PFSK-1 (cell line): ENCODE measurements at regions not wholly inside any gene's neighbourhood (a gene's known extent, or its start where the extent isn't known, plus 50 kb on each side); places are given as distances from the start of the nearest gene placed in this dataset.
A peak's percentile ranks its signal among the peaks of the same experiment; 100 is the strongest.

Source experiments
- FOXP2 ChIP-seq: optimal IDR thresholded peaks from 2 replicates; pipeline ENCODE3; 2011; ENCODE audit warnings: borderline replicate concordance, control low read depth, inconsistent platforms; ENCODE audit not compliant: insufficient read depth; ENCODE audit errors: extremely low read length, extremely low read depth
- POLR2AphosphoS5 ChIP-seq: IDR thresholded peaks from 2 replicates; pipeline ENCODE4 v1.6.1; 2012; ENCODE audit warnings: low read depth, mild to moderate bottlenecking, control low read depth, low read length, moderate library complexity
- SIN3A ChIP-seq: IDR thresholded peaks from 2 replicates; pipeline ENCODE4 v1.6.1; 2012; ENCODE audit warnings: mild to moderate bottlenecking, low read length, moderate library complexity, borderline replicate concordance; ENCODE audit not compliant: insufficient read depth
- TAF1 ChIP-seq: IDR thresholded peaks from 2 replicates; pipeline ENCODE4 v1.6.1; 2012; ENCODE audit warnings: low read length, control low read depth, borderline replicate concordance; ENCODE audit not compliant: insufficient read depth
- TF ChIP-seq, protein P1 (sequence below), 2 experiments: IDR thresholded peaks; 2 replicates each; pipeline versions ENCODE4 v1.6.1 to v1.8.0; 2011 to 2012; ENCODE audit warnings: low read depth in 2 of 2, low read length in 2 of 2, control low read depth in 1 of 2, inconsistent platforms in 1 of 2, mild to moderate bottlenecking in 1 of 2, moderate library complexity in 1 of 2; ENCODE audit not compliant: insufficient read depth in 1 of 2

DNA sequence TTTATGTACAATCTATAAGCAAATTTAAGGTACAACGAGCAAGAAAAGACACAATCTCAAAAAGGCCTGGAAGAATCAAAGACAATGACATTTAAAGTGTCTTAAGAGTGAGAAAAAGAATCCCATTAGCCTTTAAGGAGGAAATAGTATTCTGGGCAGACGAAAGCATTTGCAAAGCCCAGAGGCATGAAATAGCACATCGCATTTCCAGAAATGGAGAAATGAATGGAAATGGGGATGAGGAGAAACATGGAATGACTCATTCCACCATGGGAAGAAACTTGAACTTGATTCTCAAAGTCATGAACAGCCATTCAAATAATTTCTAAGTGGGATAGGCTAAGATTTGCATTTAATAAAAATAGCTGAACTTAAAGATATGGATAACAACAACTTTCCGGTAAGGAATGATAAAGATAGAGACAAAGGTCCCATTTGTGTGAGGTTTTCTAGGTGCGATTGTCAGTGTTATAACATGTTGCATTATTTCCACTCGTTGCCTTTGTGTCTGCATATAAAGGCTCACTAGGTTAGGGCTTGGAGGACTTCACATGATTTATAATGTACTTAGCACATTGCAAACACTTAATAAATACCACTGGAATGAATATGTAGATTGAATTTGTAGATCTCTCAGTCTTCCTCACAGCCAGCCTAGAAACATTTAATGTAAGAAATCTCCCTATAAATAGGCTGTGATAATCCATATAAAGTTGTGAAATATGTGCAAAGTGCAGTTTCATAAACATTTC, 310.3 kb upstream of the KLF6 start:
- TF ChIP-seq SIN3A (no peak), FOXP2 (no peak), POLR2AphosphoS5 (no peak), TAF1 (no peak)
- TF ChIP-seq, protein P1, sequence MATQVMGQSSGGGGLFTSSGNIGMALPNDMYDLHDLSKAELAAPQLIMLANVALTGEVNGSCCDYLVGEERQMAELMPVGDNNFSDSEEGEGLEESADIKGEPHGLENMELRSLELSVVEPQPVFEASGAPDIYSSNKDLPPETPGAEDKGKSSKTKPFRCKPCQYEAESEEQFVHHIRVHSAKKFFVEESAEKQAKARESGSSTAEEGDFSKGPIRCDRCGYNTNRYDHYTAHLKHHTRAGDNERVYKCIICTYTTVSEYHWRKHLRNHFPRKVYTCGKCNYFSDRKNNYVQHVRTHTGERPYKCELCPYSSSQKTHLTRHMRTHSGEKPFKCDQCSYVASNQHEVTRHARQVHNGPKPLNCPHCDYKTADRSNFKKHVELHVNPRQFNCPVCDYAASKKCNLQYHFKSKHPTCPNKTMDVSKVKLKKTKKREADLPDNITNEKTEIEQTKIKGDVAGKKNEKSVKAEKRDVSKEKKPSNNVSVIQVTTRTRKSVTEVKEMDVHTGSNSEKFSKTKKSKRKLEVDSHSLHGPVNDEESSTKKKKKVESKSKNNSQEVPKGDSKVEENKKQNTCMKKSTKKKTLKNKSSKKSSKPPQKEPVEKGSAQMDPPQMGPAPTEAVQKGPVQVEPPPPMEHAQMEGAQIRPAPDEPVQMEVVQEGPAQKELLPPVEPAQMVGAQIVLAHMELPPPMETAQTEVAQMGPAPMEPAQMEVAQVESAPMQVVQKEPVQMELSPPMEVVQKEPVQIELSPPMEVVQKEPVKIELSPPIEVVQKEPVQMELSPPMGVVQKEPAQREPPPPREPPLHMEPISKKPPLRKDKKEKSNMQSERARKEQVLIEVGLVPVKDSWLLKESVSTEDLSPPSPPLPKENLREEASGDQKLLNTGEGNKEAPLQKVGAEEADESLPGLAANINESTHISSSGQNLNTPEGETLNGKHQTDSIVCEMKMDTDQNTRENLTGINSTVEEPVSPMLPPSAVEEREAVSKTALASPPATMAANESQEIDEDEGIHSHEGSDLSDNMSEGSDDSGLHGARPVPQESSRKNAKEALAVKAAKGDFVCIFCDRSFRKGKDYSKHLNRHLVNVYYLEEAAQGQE (IDR thresholded peaks at IDR 0.05; ENCODE audit: insufficient read depth in 1 of 2, low read depth in 2 of 2, low read length in 2 of 2) = no peak

GRCh38 chr10:4094751-4095150, 309.7 kb upstream of the KLF6 start:
- no peak for TF ChIP-seq SIN3A
- no peak for TF ChIP-seq TAF1

DNA sequence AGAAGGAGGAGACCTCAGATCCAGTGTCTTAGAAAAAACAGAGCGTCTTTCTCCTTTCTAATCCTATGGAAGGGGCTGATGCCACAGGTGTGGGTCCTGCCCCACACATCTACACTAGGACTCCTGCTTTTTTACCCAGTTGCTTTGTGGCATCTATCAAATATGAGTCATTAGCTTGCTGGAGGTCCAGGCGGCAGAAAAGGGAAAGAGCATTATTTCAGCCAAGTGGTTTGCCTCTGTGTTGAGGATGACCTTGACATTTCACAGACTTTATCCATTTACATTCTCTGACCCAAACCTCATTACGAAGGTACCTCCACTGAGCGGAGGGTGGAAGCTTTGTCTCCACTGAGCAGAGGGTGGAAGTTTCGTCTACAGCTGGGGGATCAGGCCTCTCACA, 308.4 kb upstream of the KLF6 start:
- no peak for TF ChIP-seq TAF1
- no peak for TF ChIP-seq FOXP2
- TF ChIP-seq POLR2AphosphoS5 = no peak
- TF ChIP-seq, protein P1 (IDR thresholded peaks at IDR 0.05; ENCODE audit: insufficient read depth in 1 of 2, low read depth in 2 of 2, low read length in 2 of 2) = no peak
- no peak for TF ChIP-seq SIN3A

DNA sequence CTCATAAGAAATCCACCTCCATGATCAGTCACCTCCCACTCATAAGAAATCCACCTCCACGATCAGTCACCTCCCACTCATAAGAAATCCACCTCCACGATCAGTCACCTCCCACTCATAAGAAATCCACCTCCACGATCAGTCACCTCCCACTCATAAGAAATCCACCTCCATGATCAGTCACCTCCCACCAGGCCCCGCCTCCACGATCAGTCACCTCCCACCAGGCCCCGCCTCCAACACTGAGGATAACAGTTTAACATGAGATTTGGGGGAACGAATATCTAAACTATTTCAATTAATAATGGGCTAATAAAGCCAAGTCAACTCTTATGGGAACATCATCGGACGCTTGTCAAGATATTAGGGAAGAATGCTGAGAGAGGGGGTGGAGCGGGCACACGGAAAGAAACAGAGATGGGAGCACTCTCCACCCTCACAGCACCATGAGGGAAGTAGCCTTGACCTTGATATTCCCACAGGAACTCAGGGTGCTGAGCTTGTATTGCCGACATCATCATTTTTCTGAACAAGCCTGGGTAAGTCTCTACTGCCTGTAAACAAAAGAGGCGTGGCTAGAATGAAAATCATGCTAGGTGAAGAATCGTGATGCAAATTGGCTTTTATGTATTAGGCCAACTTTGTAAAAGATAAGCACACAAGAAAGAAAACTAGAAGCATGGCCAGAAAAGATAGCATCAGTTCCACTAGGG, 303.5 kb upstream of the KLF6 start:
- TF ChIP-seq FOXP2 = no peak
- TF ChIP-seq, protein P1 (IDR thresholded peaks at IDR 0.05; ENCODE audit: insufficient read depth in 1 of 2, low read depth in 2 of 2, low read length in 2 of 2) = no peak
- no peak for TF ChIP-seq SIN3A
- no peak for TF ChIP-seq TAF1
- TF ChIP-seq POLR2AphosphoS5 = no peak

DNA sequence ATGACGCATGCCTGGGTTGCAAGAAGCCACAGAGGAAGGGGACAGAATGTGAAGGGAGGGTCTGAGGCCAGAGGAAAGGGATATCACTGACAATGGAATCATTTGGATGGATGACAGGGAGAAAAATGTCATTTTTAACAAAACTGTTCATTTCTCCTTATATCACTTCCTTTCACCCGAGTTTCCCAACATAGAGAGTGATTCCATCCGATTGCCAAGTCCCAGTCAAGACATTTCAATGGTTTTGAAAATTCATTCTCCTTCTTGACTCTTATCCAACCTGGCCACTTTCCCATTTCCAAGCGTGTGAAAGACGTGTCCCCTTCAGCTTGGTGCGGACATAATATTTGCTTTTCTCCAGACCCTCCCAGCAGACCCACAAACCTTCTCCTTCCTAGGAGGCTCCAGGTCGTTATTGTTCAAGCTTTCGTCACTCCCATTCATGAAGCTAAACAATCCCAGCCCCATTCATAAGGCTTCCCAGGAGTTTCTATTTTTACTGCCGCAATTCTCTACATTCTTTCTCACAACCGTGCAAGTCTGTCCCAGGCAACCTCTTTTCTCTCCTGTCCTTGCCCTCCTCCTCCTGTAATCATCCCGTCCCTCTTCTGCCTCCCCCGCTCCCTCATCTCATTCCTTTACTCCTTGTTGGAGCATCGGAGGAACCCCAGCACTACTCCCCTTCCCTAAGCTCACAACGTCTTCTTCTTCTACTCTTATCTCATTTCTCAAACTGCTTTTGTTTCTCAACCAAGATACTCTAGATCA, 301.3 kb upstream of the KLF6 start:
- no peak for TF ChIP-seq SIN3A
- no peak for TF ChIP-seq FOXP2
- TF ChIP-seq TAF1 = no peak; the same call in 1 of the 2 replicates
- TF ChIP-seq POLR2AphosphoS5 = peak; percentile 46; the same call in 1 of the 2 replicates
- TF ChIP-seq, protein P1 (IDR thresholded peaks at IDR 0.05; ENCODE audit: insufficient read depth in 1 of 2, low read depth in 2 of 2, low read length in 2 of 2) = no peak
